Spleen (tissue), 11 donors: ENCODE measurements at regions not wholly inside any gene's neighbourhood (a gene's known extent, or its start where the extent isn't known, plus 50 kb on each side); places are given as distances from the start of the nearest gene placed in this dataset.

ENCODE experiments used
- DNase-seq: peaks from one replicate; pipeline ENCODE4 v3.0.0-alpha.2; 2020
- H3K27ac ChIP-seq, 8 donors: fragments of 200-600 bp; sonication (generic) in 7 of 8; 1 replicate in 4 of 8; 2 replicates in 4 of 8; pipeline versions ENCODE4 v1.5.0 to v1.8.0; 2016 to 2021; ENCODE audit warnings: inconsistent platforms in 4 of 8, mild to moderate bottlenecking in 4 of 8, moderate library complexity in 1 of 8
- H3K27me3 ChIP-seq, 7 donors: fragments of 200-600 bp; sonication (generic) in 6 of 7; replicated peaks in 1 of 7; 1 replicate in 4 of 7; 2 replicates in 3 of 7; pipeline versions ENCODE4 v1.5.0 to v1.8.0; 2016 to 2021; ENCODE audit warnings: inconsistent platforms in 3 of 7, mild to moderate bottlenecking in 1 of 7
- H3K36me3 ChIP-seq, 6 donors: fragments of 200-600 bp; sonication (generic) in 5 of 6; 1 replicate in 4 of 6; 2 replicates in 2 of 6; pipeline versions ENCODE4 v1.5.0 to v1.8.0; 2016 to 2021; ENCODE audit warnings: inconsistent platforms in 2 of 6
- H3K4me1 ChIP-seq, 6 donors: fragments of 200-600 bp; sonication (generic) in 5 of 6; 1 replicate in 3 of 6; 2 replicates in 3 of 6; pipeline versions ENCODE4 v1.5.0 to v1.8.0; 2016 to 2021; ENCODE audit warnings: inconsistent platforms in 3 of 6
- H3K4me3 ChIP-seq, 8 donors: fragments of 200-600 bp; sonication (generic) in 7 of 8; 1 replicate in 4 of 8; 2 replicates in 4 of 8; pipeline versions ENCODE4 v1.5.0 to v1.8.0; 2016 to 2021; ENCODE audit warnings: inconsistent platforms in 4 of 8, mild to moderate bottlenecking in 4 of 8, moderate library complexity in 2 of 8
- H3K9me3 ChIP-seq, 8 donors: fragments of 200-600 bp; sonication (generic) in 7 of 8; 1 replicate in 4 of 8; 2 replicates in 4 of 8; pipeline versions ENCODE4 v1.5.0 to v1.8.0; 2016 to 2021; ENCODE audit warnings: inconsistent platforms in 4 of 8
- POLR2A ChIP-seq, 3 donors: fragments of 450-650 bp; IDR thresholded peaks; one replicate each; pipeline ENCODE4 v1.5.1; 2017; ENCODE audit warnings: antibody characterized with exemption in 3 of 3, mild to moderate bottlenecking in 1 of 3
- POLR2AphosphoS5 ChIP-seq, 3 donors: sonication (generic); formaldehyde crosslinking; IDR thresholded peaks; one replicate each; pipeline ENCODE4 v1.5.1; 2017; ENCODE audit warnings: antibody characterized with exemption in 3 of 3
- WGBS, 5 donors: extraction: QIAGEN DNeasy Blood & Tissue Kit in 3 of 5; methylation state at CpG; one replicate each; pipeline versions ENCODE4 v1.1.5 to v1.1.7; 2013 to 2018; 5-methylcytosine and 5-hydroxymethylcytosine counted together
- intact Hi-C: fragments of 100-400 bp; cut with DNase I; formaldehyde crosslinking; loops from one replicate; pipeline ENCODE4 v1.15.0; 2023; ENCODE audit warnings: low total_unique reads
- TF ChIP-seq, protein P1 (sequence below), 11 experiments: fragments of 200-600 bp in 7 of 11; fragments of 450-650 bp in 4 of 11; sonication (generic) in 4 of 11; IDR thresholded peaks in 8 of 11; conservative IDR thresholded peaks in 3 of 11; 1 replicate in 7 of 11; 2 replicates in 4 of 11; pipeline versions ENCODE4 v1.4.0 to v1.8.0; 2016 to 2021; ENCODE audit warnings: antibody characterized with exemption in 11 of 11, inconsistent platforms in 4 of 11, mild to moderate bottlenecking in 1 of 11
- donor health status: healthy with polysubstance abuse.
- donor health status: DM: no; HTN: no; CAD: no; lungs with moderate emphysema.
- donor health status: DM: no; HTN: no; CAD: no.
- donor health status: Bipolar disorder and iron deficiency.
- donor health status: healthy.
- donor health status: DM: no; HTN: no; CAD: no.
- donor health status: DM: yes; HTN: yes; CAD: no.

DNA sequence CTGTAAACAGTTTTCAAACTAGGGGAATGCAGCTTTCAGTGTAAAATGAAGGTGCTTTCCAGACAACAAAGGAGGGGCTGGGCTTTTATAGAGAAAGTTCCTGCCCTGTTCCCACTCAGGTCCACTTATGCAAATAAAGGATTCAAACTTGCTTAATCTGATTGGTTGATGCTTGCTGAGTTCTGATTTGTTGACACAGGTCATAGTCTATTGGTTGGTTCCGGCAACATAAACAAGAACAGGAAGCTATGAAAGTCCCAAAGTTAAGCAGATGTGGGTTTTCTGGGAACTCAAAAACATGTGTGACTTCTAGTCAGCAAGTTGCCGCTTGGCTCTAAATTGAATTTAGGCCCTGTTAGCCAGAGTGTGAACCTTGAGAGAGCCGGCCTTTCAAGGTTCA, 194.2 kb upstream of the SVIL start:
- intact Hi-C loops: no loop called here
- Histone ChIP-seq H3K36me3 (no peaks in the 10 kb centered on the region), H3K27ac (no peak overlapping the region), H3K4me3 (no peak overlapping the region), H3K9me3 (peaks cover 0 to 25% (median 16%) of the 10 kb centered on the region in 8 donors), H3K27me3 (peaks cover 0 to 24% (median 0%) of the 10 kb centered on the region in 7 donors), H3K4me1 (no peaks in the 10 kb centered on the region)
- 48 to 72% (median 66%) methylated on average over 3 of the region's 3 CpGs for WGBS, 5 donors
- TF ChIP-seq, protein P1, sequence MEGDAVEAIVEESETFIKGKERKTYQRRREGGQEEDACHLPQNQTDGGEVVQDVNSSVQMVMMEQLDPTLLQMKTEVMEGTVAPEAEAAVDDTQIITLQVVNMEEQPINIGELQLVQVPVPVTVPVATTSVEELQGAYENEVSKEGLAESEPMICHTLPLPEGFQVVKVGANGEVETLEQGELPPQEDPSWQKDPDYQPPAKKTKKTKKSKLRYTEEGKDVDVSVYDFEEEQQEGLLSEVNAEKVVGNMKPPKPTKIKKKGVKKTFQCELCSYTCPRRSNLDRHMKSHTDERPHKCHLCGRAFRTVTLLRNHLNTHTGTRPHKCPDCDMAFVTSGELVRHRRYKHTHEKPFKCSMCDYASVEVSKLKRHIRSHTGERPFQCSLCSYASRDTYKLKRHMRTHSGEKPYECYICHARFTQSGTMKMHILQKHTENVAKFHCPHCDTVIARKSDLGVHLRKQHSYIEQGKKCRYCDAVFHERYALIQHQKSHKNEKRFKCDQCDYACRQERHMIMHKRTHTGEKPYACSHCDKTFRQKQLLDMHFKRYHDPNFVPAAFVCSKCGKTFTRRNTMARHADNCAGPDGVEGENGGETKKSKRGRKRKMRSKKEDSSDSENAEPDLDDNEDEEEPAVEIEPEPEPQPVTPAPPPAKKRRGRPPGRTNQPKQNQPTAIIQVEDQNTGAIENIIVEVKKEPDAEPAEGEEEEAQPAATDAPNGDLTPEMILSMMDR (IDR thresholded peaks at IDR 0.05 in 8 of 11, conservative IDR thresholded peaks at IDR 0.05 in 3 of 11): no peak
- TF ChIP-seq POLR2AphosphoS5 (IDR thresholded peaks at IDR 0.05) (no peak), POLR2A (IDR thresholded peaks at IDR 0.05) (no peak)
- no peak for DNase-seq

DNA sequence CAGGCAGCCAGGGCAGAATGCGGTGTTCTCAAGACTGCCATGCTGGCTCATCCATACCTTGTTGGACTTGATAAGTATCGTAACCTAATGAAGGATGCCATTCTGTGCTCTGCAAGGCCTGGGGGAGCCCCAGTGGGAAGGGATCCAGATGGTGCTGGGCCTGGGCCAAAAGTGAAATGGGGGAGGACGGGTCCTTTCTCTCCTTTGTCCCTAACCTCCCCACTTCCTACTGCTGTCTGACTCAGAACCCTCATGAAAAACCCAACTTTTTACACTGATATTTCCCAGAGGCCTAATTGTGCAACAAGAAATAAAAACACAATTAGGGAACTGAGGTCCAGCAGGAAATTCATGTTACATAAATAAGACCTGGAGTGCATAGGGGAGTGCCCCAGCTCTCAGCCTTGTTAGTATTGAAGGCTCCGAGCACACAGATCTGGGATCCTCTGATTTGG, 193.7 kb upstream of the SVIL start:
- Histone ChIP-seq H3K27ac (no peak overlapping the region), H3K27me3 (peaks cover 0 to 25% (median 0%) of the 10 kb centered on the region in 7 donors), H3K4me1 (no peaks in the 10 kb centered on the region), H3K9me3 (peaks cover 0 to 25% (median 16%) of the 10 kb centered on the region in 8 donors), H3K36me3 (no peaks in the 10 kb centered on the region), H3K4me3 (no peak overlapping the region)
- TF ChIP-seq POLR2A (IDR thresholded peaks at IDR 0.05) (no peak), POLR2AphosphoS5 (IDR thresholded peaks at IDR 0.05) (no peak)
- TF ChIP-seq, protein P1 (IDR thresholded peaks at IDR 0.05 in 8 of 11, conservative IDR thresholded peaks at IDR 0.05 in 3 of 11): no peak
- DNase-seq: no peak
- WGBS, 5 donors: 59 to 80% (median 69%) methylated on average over 4 of the region's 4 CpGs
- intact Hi-C loops: no loop called here

DNA sequence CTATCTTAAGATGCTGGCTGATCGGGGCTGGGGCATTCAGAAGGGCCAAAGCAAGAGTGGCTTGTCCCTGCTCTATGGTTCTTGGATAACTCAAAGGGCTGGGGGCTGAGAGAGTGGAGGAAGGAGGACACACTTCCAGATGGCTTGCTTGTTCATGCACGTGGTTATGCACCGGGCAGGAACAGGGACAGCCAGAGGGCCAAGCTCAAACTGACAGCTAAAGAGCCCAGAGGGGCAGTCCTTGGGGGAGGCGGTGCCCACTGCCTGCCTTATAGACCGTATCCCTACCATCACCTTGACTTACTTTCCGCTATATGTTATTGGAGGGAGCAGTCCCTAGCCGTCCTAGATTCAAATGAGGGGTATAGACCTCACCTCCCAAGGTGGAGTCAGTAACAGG, 192.7 kb upstream of the SVIL start:
- no peak for TF ChIP-seq POLR2AphosphoS5 (IDR thresholded peaks at IDR 0.05)
- no peak for TF ChIP-seq POLR2A (IDR thresholded peaks at IDR 0.05)
- TF ChIP-seq, protein P1 (IDR thresholded peaks at IDR 0.05 in 8 of 11, conservative IDR thresholded peaks at IDR 0.05 in 3 of 11): no peak
- Histone ChIP-seq H3K36me3 (no peaks in the 10 kb centered on the region), H3K4me1 (no peaks in the 10 kb centered on the region), H3K27ac (no peak overlapping the region), H3K9me3 (peaks cover 0 to 25% (median 16%) of the 10 kb centered on the region in 8 donors), H3K27me3 (peaks cover 0 to 31% (median 0%) of the 10 kb centered on the region in 7 donors), H3K4me3 (no peak overlapping the region)
- 86 to 93% (median 90%) methylated on average over 7 of the region's 7 CpGs for WGBS, 5 donors
- intact Hi-C loops: no loop called here
- no peak for DNase-seq

DNA sequence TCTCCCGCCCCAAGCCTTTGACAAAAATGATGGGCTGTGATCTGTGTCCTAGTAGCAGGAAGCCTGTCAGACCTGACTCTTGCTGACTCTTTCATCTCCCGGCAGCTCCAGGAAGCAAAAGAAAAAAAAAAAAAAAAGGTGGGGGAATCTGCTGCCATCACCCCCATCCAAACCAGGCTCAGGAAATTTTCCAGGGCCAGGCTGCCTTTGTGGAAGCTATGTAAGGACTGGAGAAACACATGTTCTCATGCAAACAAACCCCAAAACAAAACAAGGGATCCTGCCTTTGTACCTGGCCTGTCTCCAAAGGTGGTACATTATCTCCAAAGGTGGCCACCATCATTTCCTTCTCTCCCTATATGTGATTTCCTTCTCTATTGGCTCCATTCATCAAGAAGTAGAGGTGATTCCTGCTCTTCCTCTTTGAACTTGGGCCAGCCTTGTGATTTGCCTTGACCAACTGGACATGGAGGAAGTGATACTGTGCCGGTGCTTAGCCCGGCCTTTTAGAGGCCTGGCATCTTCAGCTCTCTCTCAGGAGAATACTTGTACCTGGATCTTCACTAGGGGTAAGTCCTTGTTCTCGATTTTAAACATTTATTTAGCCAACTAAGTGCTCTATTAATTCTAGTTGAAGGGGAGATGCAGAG, 192.2 kb upstream of the SVIL start:
- H3K9me3 ChIP-seq: peaks cover 0 to 25% (median 16%) of the 10 kb centered on the region in 8 donors

More for the DNA sequence above, 192.2 kb upstream of the SVIL start:
- peaks cover 0 to 30% (median 0%) of the 10 kb centered on the region in 7 donors for H3K27me3 ChIP-seq
- no peak overlapping the region for H3K4me3 ChIP-seq
- H3K4me1 ChIP-seq: no peaks in the 10 kb centered on the region
- TF ChIP-seq POLR2A (IDR thresholded peaks at IDR 0.05) (no peak), POLR2AphosphoS5 (IDR thresholded peaks at IDR 0.05) (no peak)
- TF ChIP-seq, protein P1 (IDR thresholded peaks at IDR 0.05 in 8 of 11, conservative IDR thresholded peaks at IDR 0.05 in 3 of 11): no peak
- intact Hi-C loops: no loop called here
- no peak overlapping the region for H3K27ac ChIP-seq
- WGBS, 5 donors: 58 to 71% (median 59%) methylated on average over 5 of the region's 5 CpGs
- DNase-seq: no peak
- H3K36me3 ChIP-seq: no peaks in the 10 kb centered on the region
